ENCODE measurements at regions not wholly inside any gene's neighbourhood (a gene's known extent, or its start where the extent isn't known, plus 50 kb on each side); places are given as distances from the start of the nearest gene placed in this dataset.

DNA sequence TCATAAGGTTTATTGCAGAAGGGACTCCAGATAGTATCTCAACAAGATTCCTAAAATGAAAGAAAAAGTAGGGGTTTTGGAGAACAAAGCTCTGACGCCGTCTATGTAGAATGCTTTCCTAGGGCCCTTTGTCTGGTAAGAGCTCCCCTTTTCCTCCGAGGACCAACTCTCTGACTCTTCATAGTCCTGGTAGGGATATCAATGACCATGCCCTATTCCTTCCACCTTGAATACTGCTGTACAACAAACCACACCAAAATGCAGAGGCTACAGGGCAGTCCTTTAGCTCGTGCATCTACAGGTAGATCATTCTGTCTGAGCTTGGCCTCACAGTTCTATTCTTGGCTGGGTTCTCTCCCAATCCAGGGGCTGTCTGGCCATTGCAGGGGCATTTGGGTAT is 190.3 kb downstream of the WDR11 start:
- no peak for TF ChIP-seq POLR2A (IDR thresholded peaks at IDR 0.05)
- no peak for TF ChIP-seq CTCF (IDR thresholded peaks at IDR 0.05)
- Histone ChIP-seq H3K27ac (no peak overlapping the region), H3K4me3 (replicated peaks in 1 of 3) (no peak overlapping the region), H3K27me3 (no peaks in the 10 kb centered on the region), H3K9me3 (no peaks in the 10 kb centered on the region), H3K4me1 (no peaks in the 10 kb centered on the region), H3K36me3 (no peaks in the 10 kb centered on the region)
- intact Hi-C loops (cut with DNase I), result no loop called here
- DNase-seq, result no peak
- WGBS, 2 donors, result 90 to 91% methylated on average over 4 of the region's 4 CpGs

DNA sequence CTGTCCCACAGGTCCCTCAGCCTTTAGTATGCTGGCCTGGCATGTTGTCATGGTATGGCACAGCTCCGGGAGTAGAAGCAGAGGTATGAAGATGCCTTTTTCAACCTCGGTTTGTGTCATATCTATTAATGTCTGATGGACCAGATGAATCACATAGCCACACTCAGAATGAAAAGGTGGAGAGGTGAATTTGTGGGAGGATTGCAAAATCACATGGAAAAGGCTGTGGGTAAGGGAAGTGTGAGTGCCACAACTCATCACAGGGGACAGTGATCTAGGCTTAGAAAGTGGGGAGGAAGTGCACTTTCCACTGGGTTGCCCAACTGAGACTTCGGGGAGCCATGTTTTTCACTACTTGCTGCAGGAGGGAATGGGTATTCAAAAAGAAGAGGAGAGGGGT is 190.7 kb downstream of the WDR11 start:
- H3K4me1 ChIP-seq, result no peaks in the 10 kb centered on the region
- no peaks in the 10 kb centered on the region for H3K27me3 ChIP-seq
- H3K4me3 ChIP-seq (replicated peaks in 1 of 3), result no peak overlapping the region
- DNase-seq, result no peak
- TF ChIP-seq POLR2A (IDR thresholded peaks at IDR 0.05) (no peak), CTCF (IDR thresholded peaks at IDR 0.05) (no peak)
- no peaks in the 10 kb centered on the region for H3K36me3 ChIP-seq
- H3K27ac ChIP-seq, result no peak overlapping the region
- intact Hi-C loops (cut with DNase I), result no loop called here
- 80 to 89% methylated on average over 3 of the region's 3 CpGs for WGBS, 2 donors
- H3K9me3 ChIP-seq, result no peaks in the 10 kb centered on the region

GRCh38 chr10:121042342-121042741 is 191.2 kb downstream of the WDR11 start:
- 89 to 98% methylated on average over 3 of the region's 3 CpGs for WGBS, 2 donors
- intact Hi-C loops (cut with DNase I), result no loop called here
- TF ChIP-seq CTCF (IDR thresholded peaks at IDR 0.05) (no peak), POLR2A (IDR thresholded peaks at IDR 0.05) (no peak)

GRCh38 chr10:121043124-121043849 is 192.1 kb downstream of the WDR11 start:
- DNase-seq, result no peak
- intact Hi-C loops (cut with DNase I), result no loop called here
- Histone ChIP-seq H3K36me3 (no peaks in the 10 kb centered on the region), H3K27ac (no peak overlapping the region), H3K9me3 (no peaks in the 10 kb centered on the region), H3K4me1 (no peaks in the 10 kb centered on the region), H3K27me3 (no peaks in the 10 kb centered on the region), H3K4me3 (replicated peaks in 1 of 3) (no peak overlapping the region)
- 79 to 82% methylated on average over 18 to 20 of the region's 20 CpGs for WGBS, 2 donors
- no peak for TF ChIP-seq CTCF (IDR thresholded peaks at IDR 0.05)
- no peak for TF ChIP-seq POLR2A (IDR thresholded peaks at IDR 0.05)

More at GRCh38 chr10:121042342-121042741, 191.2 kb downstream of the WDR11 start:
- H3K4me3 ChIP-seq (replicated peaks in 1 of 3), result no peak overlapping the region
- H3K27ac ChIP-seq, result no peak overlapping the region
- H3K27me3 ChIP-seq, result no peaks in the 10 kb centered on the region
- H3K4me1 ChIP-seq, result no peaks in the 10 kb centered on the region
- H3K9me3 ChIP-seq, result no peaks in the 10 kb centered on the region
- no peaks in the 10 kb centered on the region for H3K36me3 ChIP-seq
- no peak for DNase-seq

DNA sequence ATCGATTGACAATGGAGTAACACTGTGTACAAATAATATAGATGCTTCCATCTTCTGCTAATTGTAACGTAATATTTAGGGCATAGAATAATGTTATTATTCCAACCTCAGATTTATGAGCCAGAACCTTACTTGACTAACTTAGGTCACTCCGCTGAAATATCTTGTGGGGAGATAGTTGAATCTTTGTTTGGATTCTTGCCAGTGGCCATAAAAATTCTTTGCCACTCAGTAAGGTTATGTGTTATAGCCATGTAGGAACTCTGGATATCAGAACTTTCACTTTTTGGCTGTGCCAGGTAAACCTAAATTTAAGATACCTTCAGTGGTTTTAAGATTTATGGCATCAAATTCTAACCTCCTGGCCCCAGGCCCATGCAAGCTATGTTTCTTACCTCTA is 197.6 kb downstream of the WDR11 start:
- no peak overlapping the region for H3K4me3 ChIP-seq (replicated peaks in 1 of 3)
- H3K27ac ChIP-seq, result no peak overlapping the region
- TF ChIP-seq POLR2A (IDR thresholded peaks at IDR 0.05) (no peak), CTCF (IDR thresholded peaks at IDR 0.05) (no peak)
- no peaks in the 10 kb centered on the region for H3K4me1 ChIP-seq
- no peaks in the 10 kb centered on the region for H3K36me3 ChIP-seq
- H3K27me3 ChIP-seq, result no peaks in the 10 kb centered on the region
- DNase-seq, result no peak
- WGBS, 2 donors, result 93 to 95% methylated on average over 3 of the region's 3 CpGs
- intact Hi-C loops (cut with DNase I), result no loop called here
- no peaks in the 10 kb centered on the region for H3K9me3 ChIP-seq

Measured in thyroid gland (tissue), 4 donors.